AG20443 (cell line): ENCODE measurements at regions not wholly inside any gene's neighbourhood (a gene's known extent, or its start where the extent isn't known, plus 50 kb on each side); places are given as distances from the start of the nearest gene placed in this dataset.

Experiments
- DNase-seq: peaks from one replicate; pipeline ENCODE4 v3.0.0; 2012; ENCODE audit warnings: low spot score, mixed read lengths

DNA sequence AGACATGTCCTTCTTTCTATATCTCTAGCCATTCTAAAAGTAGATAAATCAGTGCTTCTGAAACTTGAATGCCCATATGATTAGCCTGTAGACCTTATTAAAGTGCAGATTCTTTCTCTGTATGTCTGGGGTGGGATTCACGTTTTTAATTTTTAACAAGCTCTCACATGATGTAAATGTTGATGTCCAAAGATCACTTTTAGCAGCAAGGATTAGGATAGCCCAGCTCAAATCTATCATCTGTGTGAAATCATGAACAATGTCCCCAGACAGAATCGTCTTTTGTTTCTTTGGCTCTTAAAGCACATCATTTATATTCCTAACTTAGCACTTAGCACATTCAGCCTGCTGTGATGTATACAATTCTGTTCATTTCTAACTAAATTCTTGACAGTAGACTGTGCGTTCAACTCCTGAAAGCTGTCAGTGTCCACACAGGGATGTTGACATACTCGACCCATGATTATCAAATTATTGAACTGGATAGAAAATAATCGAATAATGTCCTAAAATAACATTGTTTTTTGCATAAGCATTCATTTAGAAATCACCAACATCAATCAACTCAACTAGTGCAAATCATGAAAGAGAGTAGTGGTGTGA lies 102.1 kb upstream of the MLIP start:
- DNase-seq = no peak

DNA sequence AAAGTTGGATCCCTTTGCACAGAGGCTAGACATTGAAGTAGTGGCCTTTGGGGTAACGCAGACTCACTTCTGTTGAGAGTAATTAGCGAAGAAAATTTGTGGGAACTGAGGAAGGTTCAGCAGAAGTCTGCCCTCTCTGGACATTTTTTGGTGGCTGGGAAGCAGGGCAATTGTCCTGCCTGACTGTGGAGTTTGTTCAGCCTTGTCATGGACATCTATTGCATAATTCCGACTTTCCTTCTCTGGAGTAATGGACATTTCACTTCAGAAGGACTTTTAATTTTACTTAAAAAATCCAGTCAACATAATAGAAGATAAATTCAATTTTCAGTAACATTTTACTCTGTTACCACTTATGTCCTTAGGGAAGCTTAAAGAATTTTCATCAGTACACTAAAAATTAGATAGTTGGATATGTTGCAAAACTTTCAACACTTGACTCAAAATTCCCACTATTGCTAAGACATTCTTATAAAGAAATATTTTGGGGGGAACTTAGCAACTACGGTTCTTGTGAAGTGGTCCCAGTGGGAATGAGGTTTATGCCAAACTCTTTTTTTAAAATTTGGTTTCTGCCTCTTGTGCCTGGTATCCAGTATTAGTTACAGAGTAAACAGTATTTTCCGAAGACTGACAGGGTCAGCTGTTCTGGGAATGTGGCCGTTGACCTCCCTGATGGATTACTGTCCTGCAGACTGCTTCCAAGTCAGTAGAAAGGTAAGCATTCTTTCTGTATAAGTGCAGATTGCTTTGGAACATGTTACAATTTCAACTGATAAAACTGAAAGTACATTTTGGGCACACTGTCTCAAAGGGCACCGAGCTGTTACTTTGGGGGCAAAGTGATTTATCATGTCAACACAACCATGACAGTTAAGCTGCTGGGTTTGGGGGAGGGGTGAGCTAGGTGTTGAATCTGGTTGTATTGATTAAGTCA lies 100.6 kb upstream of the MLIP start:
- no peak for DNase-seq

DNA sequence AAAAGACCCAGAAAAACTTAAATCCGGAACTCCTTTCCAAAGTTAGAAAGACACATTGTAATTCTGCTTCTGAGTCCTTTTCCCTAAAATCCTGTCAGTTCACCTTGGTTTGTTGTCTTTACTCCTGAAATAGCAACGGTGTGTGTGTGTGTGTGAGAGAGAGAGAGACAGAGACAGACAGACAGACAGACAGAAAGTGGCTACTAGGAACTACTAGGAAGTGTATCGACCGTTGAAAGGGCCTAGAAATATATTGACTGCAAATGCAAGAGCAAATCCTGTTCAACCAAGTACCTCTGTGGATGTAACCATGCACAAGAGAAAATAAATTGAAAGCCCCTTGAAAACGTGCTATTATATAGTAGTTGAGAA lies 100.0 kb upstream of the MLIP start:
- no peak for DNase-seq

DNA sequence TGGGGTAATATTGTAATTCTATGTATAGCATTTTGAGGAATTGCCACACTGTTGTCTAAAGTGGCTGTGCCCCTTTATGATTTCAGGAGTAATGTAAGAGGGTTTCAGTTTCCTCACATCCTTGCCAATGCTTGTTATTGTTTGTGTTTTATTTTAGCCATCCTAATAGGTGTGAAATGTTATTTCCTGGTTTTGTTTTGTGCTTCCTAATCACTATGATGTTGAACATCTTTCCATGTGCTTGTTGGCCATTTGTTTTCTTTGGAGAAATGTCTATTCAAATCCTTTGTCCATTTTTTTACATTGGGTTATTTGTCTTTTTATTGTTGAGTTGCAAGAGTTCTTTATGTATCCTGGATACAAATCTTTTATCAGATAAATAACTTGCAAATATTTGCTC lies 97.3 kb upstream of the MLIP start:
- no peak for DNase-seq

DNA sequence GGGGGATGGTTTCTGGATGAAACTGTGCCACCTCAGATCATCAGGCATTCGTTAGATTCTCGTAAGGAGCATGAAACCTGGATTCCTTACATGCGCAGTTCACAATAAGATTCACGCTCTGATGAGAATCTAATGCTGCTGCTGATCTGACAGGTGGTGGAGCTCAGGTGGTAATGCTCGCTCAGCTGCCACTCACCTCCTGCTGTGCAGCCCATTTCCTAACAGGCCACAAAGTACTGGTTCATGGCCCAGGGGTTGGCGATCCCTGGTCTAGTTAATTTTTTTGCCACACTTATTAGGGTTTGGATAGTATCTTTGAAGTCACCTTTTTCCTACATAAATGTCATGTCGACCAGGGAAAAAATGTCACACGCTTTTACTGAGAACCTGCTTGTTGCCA lies 96.8 kb upstream of the MLIP start:
- no peak for DNase-seq

DNA sequence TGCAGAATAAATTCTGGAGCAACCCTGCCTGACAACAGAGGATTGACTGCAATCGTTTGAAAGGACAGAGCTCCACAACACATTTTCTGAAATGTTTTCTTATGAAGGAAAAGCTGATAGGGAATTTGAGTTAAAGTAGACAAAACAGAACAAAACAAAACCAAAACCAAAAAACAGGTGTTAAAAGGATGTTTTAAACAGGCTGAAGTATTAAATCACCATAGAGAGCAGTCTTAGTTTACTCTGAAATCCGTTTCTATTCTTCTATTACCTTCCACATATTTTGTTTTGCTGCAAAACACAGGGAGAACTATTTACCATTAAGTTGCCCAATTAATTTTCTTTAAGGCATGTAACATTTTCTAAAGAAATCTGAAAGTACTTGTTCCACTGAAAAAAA lies 93.4 kb upstream of the MLIP start:
- DNase-seq = no peak

DNA sequence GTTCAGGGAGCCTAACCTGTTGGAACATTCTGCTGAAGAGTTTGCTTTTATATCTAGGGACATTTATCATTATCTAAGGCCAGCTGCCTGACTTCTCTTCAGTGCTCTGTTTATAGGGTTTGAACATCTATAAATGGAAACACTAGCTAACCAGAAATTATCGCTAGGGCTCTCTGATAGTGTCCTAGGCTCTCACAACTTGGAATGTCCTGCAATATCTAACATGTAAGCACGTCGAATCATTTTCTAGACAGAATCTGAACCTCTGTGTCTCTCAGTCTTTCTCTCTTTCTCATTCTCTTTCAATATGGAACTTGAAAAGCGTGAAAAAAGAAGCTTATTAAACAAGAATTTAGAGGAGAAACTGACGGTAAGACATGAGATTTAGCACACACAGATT lies 92.5 kb upstream of the MLIP start:
- DNase-seq = no peak

DNA sequence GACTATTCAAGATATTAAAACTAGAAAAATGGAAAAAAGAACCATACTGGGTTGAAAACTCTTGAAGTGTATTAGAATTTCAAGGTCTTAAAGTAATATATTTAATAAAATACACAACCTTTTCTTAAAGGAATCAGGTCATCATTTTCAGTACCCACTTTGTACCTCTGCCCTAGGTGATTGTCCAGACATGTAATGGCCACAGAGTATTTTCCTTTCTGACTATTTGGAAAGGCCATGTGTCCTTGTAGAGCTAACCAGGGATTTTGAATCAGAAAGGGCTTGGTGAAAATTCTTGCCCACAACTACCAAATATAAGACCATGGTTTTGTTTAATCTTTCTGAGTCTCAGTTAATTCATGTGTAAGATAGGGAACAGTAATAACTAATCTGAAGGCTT lies 91.4 kb upstream of the MLIP start:
- DNase-seq = no peak

DNA sequence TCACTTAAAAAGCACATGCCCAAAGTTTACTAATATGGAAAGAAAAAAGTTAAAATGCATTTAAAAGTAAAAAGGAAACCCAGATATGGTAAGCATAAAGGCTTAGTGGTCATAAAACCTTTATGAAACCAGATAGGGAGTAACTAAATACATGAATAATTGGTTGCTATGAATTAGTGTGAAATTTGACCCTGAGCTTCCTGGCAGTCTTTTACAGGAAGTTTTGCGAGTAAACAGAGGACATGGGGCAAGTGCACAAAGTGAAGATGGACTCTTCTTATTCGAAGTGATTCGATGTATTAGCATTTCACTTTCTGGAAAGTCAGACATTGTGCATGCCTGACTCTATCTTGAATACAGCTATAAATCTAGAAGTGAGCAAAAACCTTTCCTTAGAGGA lies 90.9 kb upstream of the MLIP start:
- no peak for DNase-seq

DNA sequence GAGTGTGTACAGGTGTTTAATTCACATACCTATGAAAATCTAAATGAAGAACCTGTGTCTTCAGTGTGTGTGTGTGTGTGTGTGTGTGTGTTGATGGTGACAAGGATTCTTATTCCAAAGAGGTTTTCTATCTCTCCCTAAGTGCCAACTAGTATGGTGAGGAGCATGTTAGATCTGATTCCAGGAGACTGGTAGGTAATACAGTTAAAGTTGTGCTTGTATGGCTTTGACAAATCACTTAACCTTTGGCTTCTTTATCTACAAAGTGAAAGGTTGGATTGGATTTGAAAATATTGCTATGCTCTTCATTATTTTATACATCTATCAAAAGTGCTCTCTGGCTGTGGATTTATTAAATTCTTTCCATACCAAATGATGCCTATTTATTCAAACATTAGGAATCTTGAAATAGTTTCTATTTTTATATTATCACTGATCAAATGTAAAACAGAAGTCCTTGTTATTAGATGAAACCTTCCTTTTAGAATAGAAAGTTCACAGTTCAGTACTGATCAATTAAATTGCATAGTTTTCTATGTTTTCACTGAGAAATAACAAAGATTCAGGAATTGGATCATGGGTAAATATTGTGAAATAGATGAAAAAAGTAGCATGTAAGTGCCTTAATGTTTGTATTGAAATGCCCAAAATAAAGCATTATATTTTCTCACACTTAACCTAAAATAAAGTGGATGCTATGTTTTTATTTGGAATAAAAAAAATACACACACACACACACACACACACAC lies 84.4 kb upstream of the MLIP start:
- no peak for DNase-seq

DNA sequence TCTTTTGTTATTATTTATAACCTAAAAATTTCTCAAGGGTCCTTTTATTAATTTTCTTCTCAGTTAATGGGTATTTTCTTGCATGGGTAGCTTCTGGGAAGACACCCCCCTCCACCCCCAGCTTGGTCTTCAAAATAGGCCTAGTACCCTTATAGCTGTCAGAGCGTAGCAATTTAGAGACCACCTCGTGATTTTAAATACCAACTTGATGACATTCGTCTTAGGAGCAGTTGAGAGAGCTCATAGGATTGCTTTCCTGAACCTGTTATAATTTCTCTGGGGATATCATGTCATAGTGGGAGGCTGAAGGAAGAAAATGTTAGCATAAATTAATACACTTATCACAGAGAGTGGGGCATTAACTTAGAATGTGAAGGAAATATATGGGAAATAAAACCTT lies 83.1 kb upstream of the MLIP start:
- no peak for DNase-seq

DNA sequence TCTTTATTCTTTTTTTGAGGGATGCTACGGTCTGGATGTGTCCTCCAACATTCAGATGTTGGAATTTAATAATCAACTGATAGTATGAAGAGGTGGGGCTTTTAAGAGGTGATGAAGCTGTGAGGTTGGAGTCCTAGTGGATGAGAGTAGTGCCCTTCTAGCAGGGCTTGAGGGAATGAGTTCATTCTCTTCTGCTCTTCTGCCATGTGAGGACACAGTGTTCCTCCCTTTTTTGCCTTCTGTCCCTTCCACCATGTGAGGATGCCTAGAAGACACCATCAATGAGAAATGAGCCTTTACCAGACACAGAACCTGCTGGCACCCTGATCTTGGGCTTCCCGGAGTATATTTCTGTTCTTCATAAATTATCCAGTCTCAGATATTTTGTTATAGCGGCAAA lies 82.1 kb upstream of the MLIP start:
- DNase-seq = no peak

DNA sequence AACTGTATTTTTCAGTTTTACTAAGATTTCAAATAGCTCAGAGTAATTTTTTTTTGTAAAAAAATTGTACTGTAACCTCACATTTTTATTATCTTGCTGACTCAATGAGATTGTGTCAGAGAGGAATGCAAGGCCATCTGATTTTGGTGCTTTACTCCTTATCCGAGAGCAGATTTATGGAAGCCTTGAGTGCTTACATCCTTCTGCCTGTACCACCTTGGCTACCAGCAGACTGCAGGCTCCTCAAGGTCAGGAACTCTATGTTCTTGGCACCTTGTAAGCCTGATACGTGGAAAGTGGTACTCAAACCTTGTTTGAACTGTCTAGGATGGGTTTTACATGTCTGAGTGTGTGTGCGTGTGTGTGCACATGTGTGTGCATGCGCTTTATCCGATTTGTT lies 80.1 kb upstream of the MLIP start:
- DNase-seq = no peak

DNA sequence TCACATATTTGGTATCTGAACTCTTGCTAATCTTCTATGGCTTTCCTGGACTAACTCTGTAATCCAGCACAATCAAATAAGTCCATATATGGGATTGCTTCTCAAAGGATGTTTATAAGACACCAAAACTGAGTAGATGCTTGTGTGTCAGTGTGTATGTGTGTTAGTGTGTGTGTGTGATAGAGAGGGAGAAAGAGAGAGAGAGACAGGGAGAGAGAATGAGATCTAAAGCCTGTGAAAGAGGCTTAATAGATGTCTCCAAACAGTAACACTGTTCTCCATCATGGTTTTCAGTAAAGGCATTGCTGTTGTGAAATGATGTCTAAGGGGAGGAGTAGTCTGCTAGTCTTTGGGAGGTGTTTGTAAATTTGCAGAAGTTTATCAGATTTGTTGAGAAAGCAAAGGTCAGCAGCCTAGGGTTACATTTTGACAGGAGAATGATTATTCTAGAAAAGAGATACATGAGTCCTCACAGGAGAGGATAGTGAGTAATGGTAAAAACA lies 73.9 kb upstream of the MLIP start:
- no peak for DNase-seq

DNA sequence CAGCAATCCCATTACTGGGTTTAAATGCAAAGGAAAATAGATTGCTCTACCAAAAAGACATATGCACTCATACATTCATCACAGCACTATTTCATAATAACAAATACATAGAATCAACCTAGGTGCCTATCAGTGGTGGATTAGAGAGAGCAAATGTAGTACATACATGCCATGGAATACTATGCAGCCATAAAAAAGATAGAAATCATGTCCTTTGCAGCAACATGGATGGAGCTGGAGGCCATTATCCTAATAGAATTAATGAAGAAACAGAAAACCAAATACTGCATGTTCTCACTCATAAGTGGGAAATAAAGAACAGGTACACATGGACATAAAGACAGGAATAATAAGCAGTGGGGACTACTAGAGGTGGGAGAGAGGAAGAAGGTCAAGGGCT lies 70.7 kb upstream of the MLIP start:
- no peak for DNase-seq

DNA sequence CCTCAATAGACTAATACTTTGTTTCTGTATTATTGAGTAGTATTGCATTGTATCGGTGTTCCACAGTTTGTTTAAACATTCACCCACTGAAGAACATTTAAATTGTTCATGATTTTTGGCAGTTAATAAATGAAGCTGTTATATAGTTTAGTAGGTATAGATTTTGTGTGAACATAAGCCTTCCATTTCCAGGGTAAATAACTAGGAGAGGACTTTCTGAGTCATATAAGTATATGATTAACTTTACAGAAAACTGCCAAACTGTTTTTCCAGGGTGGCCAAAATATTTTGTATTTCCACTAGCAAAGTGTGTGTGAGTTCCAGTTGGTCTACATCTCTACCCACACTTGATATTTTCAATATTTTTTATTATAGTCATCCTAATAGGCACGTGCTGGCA lies 70.0 kb upstream of the MLIP start:
- DNase-seq = no peak

DNA sequence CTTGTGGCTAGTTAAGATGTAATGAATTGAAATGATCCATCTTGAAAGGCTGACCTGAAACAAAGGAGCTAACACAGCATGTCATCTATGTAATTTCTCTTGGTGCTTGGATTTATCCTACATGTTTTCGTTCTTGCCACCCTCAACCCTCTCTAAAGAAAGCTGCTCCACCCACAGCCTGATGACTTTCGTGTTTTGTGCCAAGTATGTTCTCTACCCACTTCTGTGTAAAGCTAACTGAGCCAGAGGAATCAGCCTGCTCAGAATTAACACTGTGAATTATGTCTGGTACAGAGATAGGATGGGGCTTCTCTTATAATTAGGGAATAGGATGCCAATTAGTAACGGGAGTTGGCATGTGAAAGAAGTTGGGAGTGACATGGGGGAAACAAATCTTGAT lies 67.9 kb upstream of the MLIP start:
- DNase-seq = no peak

DNA sequence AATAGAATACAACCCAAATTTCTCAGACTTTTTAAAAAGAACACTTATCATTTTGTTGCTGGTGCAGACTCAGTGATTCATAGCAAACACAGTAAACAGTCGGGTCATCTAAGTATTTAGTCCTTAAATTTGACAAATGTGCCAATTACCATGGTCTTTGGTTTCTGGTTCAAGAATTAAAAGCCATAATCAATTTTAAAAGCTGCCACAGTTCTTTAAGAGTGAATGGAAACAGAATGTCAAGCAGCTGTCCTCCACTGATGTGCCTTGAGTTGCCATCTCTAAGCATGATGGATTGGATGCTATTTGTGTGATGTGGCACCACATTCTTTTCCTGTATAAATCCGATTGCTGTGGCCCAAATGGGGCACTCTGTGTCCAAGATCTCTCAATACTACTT lies 67.2 kb upstream of the MLIP start:
- no peak for DNase-seq

DNA sequence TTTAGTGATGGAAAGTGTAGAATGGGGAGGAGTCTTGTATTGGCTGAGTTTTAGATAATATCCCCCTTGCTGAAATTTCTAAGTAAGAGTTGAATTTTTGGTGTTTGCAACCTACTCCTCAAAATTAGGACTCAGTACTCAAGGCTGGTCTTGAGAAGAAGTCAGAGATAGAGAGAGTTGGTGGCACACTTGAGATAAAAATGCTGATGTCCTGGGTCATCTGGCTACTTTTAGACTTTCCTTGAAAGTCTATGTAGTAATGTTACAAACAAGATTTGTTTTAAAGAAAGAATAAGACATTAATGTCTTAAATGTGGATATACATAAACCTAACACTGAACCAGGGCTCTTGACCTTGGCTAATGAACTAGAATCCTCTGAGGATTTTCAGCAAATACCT lies 62.5 kb upstream of the MLIP start:
- no peak for DNase-seq

DNA sequence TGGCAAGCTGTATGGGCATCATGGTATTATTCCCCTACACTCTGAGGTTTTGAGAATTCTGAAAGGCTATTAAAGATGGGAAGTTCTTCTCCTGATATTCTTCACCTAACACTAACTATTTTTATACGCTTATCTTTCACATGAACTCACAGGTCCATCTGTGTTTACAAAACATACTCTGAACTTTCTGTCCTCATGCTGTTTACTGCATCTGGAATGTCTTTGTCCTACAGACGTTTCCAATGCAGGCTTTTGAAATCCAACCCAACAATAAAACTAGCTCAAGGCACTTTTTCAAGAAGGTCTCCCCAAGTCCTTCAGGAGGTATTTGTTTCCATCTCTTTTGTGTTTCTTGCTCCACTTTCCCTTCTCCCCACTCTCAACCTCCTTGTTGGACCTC lies 60.5 kb upstream of the MLIP start:
- DNase-seq = no peak

DNA sequence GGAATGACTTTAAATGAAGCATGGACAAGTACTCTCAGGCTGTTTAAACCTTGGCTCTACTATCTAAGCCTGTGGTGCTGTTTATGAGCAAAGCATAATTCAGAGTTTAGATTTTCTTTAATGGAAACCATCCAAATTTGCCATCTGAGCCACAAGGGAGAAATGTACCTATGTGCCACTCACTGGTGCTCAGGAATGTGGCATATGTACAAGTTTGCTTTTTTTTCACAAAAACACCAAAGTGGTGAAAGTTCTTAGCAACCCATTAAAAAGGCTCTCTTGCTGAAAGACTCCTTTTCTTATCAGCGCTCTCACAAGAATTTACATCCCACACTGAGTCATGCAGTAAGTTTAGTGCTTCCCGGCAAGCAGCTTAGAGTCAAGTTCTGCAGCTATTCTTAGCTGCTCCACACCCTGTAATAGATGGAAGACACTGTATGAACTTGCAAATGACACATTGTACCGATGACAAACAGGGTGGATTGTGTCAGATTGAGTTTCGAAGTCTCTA lies 57.3 kb upstream of the MLIP start:
- peak; percentile 79 for DNase-seq

DNA sequence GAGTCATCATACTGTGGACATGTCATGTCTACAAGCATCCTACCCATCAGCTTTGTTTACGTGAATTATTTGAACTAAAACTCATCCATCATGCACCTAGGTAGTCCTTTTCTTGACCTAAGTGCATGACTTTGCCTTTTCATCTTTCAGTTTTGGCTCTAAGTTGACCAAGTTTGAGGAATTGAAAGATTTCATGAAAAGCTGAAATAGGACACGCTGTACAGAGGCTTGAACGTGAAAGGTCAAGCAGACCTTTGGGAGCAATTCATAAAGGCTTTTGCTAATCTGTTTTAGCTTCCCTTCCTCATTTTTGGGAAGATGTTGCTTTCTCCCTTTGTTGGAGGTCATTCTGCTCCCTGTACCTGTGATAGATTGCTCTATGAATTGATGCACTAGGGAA lies 55.1 kb upstream of the MLIP start:
- DNase-seq = no peak

DNA sequence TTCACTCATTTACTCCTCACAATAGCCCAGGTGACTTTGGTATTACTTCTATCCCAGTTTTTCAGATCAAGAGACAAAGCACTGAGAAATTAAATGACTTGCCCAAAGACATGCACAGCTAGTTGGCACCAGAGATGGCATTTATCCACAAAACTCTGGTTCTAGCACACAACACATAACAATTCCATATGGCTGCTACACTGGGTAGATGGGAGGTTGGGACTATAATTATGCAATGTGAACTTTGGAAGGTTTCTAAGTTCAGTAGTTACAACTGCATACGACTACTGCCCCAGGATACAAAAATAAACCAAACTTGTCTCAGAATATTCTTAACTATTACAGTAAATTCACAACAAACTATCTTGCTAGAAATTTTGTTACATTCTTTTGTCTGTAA lies 54.2 kb upstream of the MLIP start:
- DNase-seq = no peak
